A549 (cell line): ENCODE measurements at regions not wholly inside any gene's neighbourhood (a gene's known extent, or its start where the extent isn't known, plus 50 kb on each side); places are given as distances from the start of the nearest gene placed in this dataset.

Source experiments
- BHLHE40 ChIP-seq: IDR thresholded peaks from 2 replicates; pipeline ENCODE4 v1.6.1; 2012; ENCODE audit warnings: low read depth, low read length, inconsistent platforms
- CHD2 ChIP-seq: fragments of 150-350 bp; IDR thresholded peaks from 2 replicates; pipeline ENCODE4 v1.6.1; 2014; ENCODE audit warnings: low read length; ENCODE audit not compliant: partially characterized antibody
- CTCF ChIP-seq: fragments of >200 bp; sonication (Bioruptor Twin); formaldehyde crosslinking; IDR thresholded peaks from 3 replicates; pipeline ENCODE4 v1.5.1; 2016
- EP300 ChIP-seq, 2 experiments: fragments of >200 bp; sonication (Bioruptor Twin); formaldehyde crosslinking; IDR thresholded peaks; 2 replicates in 1 of 2; 3 replicates in 1 of 2; pipeline ENCODE4 v1.6.1; 2016 to 2017
- ESRRA ChIP-seq: fragments of 150-350 bp; IDR thresholded peaks from 2 replicates; pipeline ENCODE4 v1.6.1; 2014; ENCODE audit warnings: mild to moderate bottlenecking, low read length, borderline replicate concordance
- NR3C1 ChIP-seq: fragments of >200 bp; sonication (Bioruptor Twin); formaldehyde crosslinking; IDR thresholded peaks from 3 replicates; pipeline ENCODE4 v1.6.1; 2017
- POLR2A ChIP-seq: IDR thresholded peaks from 2 replicates; pipeline ENCODE4 v1.6.1; 2012; ENCODE audit warnings: mild to moderate bottlenecking, low read length
- RFX5 ChIP-seq: fragments of 450-650 bp; IDR thresholded peaks from 2 replicates; pipeline ENCODE4 v1.7.1; 2014; ENCODE audit warnings: antibody characterized with exemption, mild to moderate bottlenecking, moderate library complexity
- SMC3 ChIP-seq: fragments of >200 bp; sonication (Bioruptor Twin); formaldehyde crosslinking; IDR thresholded peaks from 3 replicates; pipeline ENCODE4 v1.6.1; 2018; ENCODE audit warnings: inconsistent platforms
- TFCP2L1 ChIP-seq: fragments of 250-450 bp; sonication (Bioruptor Pico); IDR thresholded peaks from 2 replicates; pipeline ENCODE4 v1.5.0; 2021; ENCODE audit warnings: mild to moderate bottlenecking
- TF ChIP-seq, protein P1 (sequence below): fragments of 450-650 bp; IDR thresholded peaks from 2 replicates; pipeline ENCODE4 v1.6.1; 2014; ENCODE audit warnings: antibody characterized with exemption

DNA sequence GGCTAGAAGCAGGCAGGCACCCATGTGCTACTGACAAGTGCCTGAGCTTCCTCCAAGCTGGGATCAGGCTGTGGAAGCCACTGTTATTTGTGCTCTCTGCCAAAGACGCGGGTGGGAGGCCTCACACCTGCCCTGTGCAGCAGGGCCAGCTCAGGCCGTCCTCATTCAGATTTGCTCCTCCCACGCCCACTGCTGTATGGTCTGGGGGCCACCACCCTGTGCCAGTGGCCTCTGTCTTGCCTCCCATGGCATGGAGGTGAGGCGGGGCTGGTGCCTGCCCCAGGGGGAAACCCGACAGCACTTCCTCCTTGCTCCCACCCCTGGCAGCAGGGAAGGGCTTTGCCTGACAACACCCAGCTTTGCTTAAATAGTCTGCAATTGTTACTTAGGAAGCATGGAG, 356.5 kb upstream of the CDH8 start:
- no peak for TF ChIP-seq CTCF
- no peak for TF ChIP-seq POLR2A
- TF ChIP-seq, protein P1, sequence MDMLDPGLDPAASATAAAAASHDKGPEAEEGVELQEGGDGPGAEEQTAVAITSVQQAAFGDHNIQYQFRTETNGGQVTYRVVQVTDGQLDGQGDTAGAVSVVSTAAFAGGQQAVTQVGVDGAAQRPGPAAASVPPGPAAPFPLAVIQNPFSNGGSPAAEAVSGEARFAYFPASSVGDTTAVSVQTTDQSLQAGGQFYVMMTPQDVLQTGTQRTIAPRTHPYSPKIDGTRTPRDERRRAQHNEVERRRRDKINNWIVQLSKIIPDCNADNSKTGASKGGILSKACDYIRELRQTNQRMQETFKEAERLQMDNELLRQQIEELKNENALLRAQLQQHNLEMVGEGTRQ = no peak
- TF ChIP-seq ESRRA = no peak
- TF ChIP-seq EP300 (IDR thresholded peaks at IDR 0.05) = no peak
- TF ChIP-seq SMC3 = no peak
- TF ChIP-seq RFX5 = no peak
- no peak for TF ChIP-seq TFCP2L1 (CRISPR knock-in tag)
- no peak for TF ChIP-seq NR3C1
- TF ChIP-seq CHD2 = no peak
- no peak for TF ChIP-seq BHLHE40
